Mesothelial cell of epicardium (in vitro differentiated cells): ENCODE measurements at regions not wholly inside any gene's neighbourhood (a gene's known extent, or its start where the extent isn't known, plus 50 kb on each side); places are given as distances from the start of the nearest gene placed in this dataset.
"Not testable (repeated sequence)": the region's sequence is repeated elsewhere in the genome, so short reads cannot be mapped to it uniquely, and the experiment has no call there.

ENCODE experiments used
- DNase-seq, 2 experiments: peaks; one replicate each; pipeline ENCODE4 v3.0.0; 2021; ENCODE audit warnings: low spot score in 2 of 2; ENCODE audit not compliant: unreplicated experiment in 2 of 2
- H3K27ac Mint-ChIP-seq: 2 replicates; pipeline ENCODE4 v1.8.0; 2021; ENCODE audit warnings: mixed read lengths
- H3K27me3 Mint-ChIP-seq: 2 replicates; pipeline ENCODE4 v1.8.0; 2021; ENCODE audit warnings: low read depth, mixed read lengths
- H3K36me3 Mint-ChIP-seq: 2 replicates; pipeline ENCODE4 v1.8.0; 2021; ENCODE audit warnings: mixed read lengths
- H3K4me1 Mint-ChIP-seq: 2 replicates; pipeline ENCODE4 v1.8.0; 2021; ENCODE audit warnings: mixed read lengths
- H3K4me3 Mint-ChIP-seq: 2 replicates; pipeline ENCODE4 v1.8.0; 2021; ENCODE audit warnings: mild to moderate bottlenecking, moderate library complexity, mixed read lengths
- H3K9me3 Mint-ChIP-seq: 2 replicates; pipeline ENCODE4 v1.8.0; 2021; ENCODE audit warnings: mixed read lengths
- TF ChIP-seq, protein P1 (sequence below): fragments of 200-600 bp; sonication (generic); IDR thresholded peaks from one replicate; pipeline ENCODE4 v1.5.0; 2021; ENCODE audit warnings: antibody characterized with exemption; ENCODE audit not compliant: unreplicated experiment

DNA sequence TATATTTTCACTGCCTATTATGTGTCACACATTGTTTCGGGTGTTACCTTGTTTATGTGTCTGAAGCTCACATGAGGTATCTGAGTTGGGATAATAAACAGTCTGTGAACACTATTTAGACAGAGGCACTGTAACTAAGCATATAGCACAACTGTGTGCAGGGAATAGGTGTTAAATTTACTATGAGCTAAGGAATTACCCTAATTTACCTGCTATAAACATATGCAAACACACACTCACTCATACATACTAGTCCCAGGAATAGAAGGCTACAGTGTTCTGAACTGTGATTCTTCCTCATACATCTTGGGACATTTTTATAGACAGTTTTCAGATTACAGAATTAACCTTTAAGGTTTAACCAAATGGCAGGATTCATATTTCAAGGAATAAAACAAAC is 127.6 kb upstream of the SPANXN4 start:
- Mint-ChIP-seq H3K9me3 (peaks cover 41% of the 10 kb centered on the region), H3K4me3 (no peak overlapping the region), H3K27ac (no peak overlapping the region), H3K36me3 (no peaks in the 10 kb centered on the region), H3K4me1 (no peaks in the 10 kb centered on the region), H3K27me3 (no peaks in the 10 kb centered on the region)
- no peak for DNase-seq
- TF ChIP-seq, protein P1, sequence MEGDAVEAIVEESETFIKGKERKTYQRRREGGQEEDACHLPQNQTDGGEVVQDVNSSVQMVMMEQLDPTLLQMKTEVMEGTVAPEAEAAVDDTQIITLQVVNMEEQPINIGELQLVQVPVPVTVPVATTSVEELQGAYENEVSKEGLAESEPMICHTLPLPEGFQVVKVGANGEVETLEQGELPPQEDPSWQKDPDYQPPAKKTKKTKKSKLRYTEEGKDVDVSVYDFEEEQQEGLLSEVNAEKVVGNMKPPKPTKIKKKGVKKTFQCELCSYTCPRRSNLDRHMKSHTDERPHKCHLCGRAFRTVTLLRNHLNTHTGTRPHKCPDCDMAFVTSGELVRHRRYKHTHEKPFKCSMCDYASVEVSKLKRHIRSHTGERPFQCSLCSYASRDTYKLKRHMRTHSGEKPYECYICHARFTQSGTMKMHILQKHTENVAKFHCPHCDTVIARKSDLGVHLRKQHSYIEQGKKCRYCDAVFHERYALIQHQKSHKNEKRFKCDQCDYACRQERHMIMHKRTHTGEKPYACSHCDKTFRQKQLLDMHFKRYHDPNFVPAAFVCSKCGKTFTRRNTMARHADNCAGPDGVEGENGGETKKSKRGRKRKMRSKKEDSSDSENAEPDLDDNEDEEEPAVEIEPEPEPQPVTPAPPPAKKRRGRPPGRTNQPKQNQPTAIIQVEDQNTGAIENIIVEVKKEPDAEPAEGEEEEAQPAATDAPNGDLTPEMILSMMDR: no peak

DNA sequence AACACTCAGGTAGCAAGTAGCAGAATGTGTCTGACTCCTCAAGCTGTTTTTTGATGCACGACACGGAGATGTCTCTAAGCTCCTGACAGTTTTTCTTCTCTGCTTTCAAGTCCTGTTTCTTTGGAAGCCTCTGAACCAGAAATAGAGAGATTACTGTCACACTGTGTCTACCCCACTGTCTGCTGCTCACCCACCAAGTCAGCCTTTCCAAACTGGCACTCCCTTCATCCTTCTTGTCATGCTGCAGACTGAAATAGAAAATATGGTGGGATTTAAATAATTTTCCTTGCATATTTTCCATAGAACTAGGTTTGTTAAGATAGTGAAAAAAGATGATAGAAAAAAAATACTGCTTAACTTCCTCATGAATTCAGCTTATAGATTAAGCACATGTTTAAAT is 102.5 kb upstream of the SPANXN4 start:
- H3K4me1 Mint-ChIP-seq: no peaks in the 10 kb centered on the region
- no peak overlapping the region for H3K4me3 Mint-ChIP-seq
- DNase-seq: no peak
- no peaks in the 10 kb centered on the region for H3K27me3 Mint-ChIP-seq
- TF ChIP-seq, protein P1: no peak
- no peak overlapping the region for H3K27ac Mint-ChIP-seq
- H3K9me3 Mint-ChIP-seq: peaks cover 51% of the 10 kb centered on the region
- no peaks in the 10 kb centered on the region for H3K36me3 Mint-ChIP-seq

DNA sequence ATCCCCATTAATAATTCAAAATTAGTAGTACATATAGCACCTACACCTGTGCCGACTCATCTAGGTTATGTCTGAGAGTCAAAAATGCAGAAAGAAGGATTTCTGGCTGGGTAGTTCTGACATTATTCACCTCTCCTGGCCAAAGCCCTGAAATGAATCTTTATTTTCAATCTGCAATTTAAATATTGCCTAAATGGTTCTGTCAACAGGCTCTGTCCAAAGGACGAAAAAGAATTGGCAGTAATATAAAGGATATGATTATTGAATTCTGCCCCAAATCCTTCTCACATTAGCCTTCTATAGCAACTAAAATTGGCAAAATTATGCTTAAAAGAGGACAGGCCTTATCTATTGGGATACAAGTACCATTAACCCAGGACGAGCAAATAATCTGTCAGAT is 86.9 kb upstream of the SPANXN4 start:
- Mint-ChIP-seq H3K36me3 (no peaks in the 10 kb centered on the region), H3K27me3 (no peaks in the 10 kb centered on the region), H3K4me1 (no peaks in the 10 kb centered on the region), H3K9me3 (peaks cover 36% of the 10 kb centered on the region), H3K27ac (no peak overlapping the region), H3K4me3 (no peak overlapping the region)
- DNase-seq: no peak
- TF ChIP-seq, protein P1: no peak

DNA sequence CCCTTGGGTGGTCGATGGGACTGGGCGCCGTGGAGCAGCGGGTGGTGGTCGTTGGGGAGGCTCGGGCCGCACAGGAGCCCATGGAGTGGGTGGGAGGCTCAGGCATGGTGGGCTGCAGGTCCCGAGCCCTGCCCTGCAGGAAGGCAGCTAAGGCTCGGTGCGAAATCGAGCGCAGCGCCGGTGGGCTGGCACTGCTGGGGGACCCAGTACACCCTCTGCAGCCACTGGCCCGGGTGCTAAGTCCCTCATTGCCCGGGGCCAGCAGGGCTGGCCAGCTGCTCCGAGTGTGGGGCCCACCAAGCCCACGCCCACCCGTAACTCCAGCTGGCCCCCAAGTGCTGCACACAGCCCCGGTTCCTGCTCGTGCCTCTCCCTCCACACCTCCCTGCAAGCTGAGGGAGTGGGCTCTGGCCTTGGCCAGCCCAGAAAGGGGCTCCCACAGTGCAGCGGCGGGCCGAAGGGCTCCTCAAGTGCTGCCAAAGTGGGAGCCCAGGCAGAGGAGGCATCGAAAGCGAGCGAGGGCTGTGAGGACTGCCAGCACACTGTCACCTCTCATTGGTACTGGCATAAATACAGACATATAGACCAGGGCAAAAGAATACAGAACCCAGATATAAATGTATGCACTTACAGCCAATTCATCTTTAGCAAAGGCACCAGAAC is 53.5 kb upstream of the SPANXN4 start:
- not testable (repeated sequence) for H3K4me3 Mint-ChIP-seq, H3K27ac Mint-ChIP-seq, H3K36me3 Mint-ChIP-seq, H3K4me1 Mint-ChIP-seq, H3K27me3 Mint-ChIP-seq, DNase-seq
- H3K9me3 Mint-ChIP-seq: peaks cover 53% of the 10 kb centered on the region
